ENCODE measurements at regions not wholly inside any gene's neighbourhood (a gene's known extent, or its start where the extent isn't known, plus 50 kb on each side); places are given as distances from the start of the nearest gene placed in this dataset.

DNA sequence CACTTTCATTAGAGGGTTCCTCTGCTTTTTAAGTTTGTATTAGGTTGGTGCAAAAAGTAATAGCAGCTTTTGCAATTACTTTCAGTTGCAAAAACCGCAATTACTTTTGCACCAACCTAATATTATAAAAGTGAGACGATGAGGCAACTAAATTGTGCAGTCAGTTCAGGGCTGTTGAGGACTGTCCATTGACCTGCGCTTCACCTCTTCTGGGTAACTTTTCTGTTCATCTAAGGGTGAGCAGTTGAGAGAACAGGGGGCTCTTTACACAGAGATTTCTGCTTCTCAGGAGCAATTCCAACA is 191.3 kb downstream of the AACS start:
- H3K9me1 ChIP-seq (replicated peaks; ENCODE audit: control insufficient read depth, extremely low read depth, insufficient read depth, low read length), result no peaks in the 10 kb centered on the region
- no peak for TF ChIP-seq JUN (IDR thresholded peaks at IDR 0.05; ENCODE audit: borderline replicate concordance, insufficient read depth, insufficient read length, low read depth)
- no peak for TF ChIP-seq GATA2 (IDR thresholded peaks at IDR 0.05; ENCODE audit: insufficient read depth, insufficient read length, low read depth, low read length)
- TF ChIP-seq POLR2AphosphoS5 (IDR thresholded peaks at IDR 0.05; ENCODE audit: insufficient read depth, low read depth, low read length), result no peak
- TF ChIP-seq POLR2A (IDR thresholded peaks at IDR 0.05; ENCODE audit: low read depth, low read length), result no peak
- no peak overlapping the region for H3K9ac ChIP-seq (replicated peaks; ENCODE audit: extremely low read depth, insufficient read depth, low read length)
- POLR2A ChIA-PET, result no interaction called here
- H3K27me3 ChIP-seq (ENCODE audit: control insufficient read depth in 2 of 2, insufficient read depth in 2 of 2, low read length in 2 of 2), result no peaks in the 10 kb centered on the region
- no peak for FAIRE-seq
- H3K4me3 ChIP-seq (replicated peaks in 1 of 3; ENCODE audit: insufficient read depth in 1 of 3, low read depth in 1 of 3, low read length in 3 of 3), result no peak overlapping the region
- no peak overlapping the region for H3K4me2 ChIP-seq (ENCODE audit: insufficient read depth, low read length)
- no peak overlapping the region for H2AFZ ChIP-seq (ENCODE audit: low read depth, low read length)
- H4K20me1 ChIP-seq (replicated peaks; ENCODE audit: control insufficient read depth, extremely low read depth, insufficient read depth, low read length), result no peaks in the 10 kb centered on the region
- BruUV-seq (replicated peaks), result no TSS peak
- H3K9me3 ChIP-seq (replicated peaks; ENCODE audit: control insufficient read depth, insufficient read depth, low read length), result no peaks in the 10 kb centered on the region
- H3K79me2 ChIP-seq (ENCODE audit: control insufficient read depth, insufficient read depth, low read length), result no peaks in the 10 kb centered on the region
- dilution Hi-C loops (cut with MboI; ENCODE audit: extremely low pct_ligation_motif_present, low sequenced_read_pairs) (no loop called here), intact Hi-C loops (cut with micrococcal nuclease) (no loop called here)
- no peaks in the 10 kb centered on the region for H3K4me1 ChIP-seq (ENCODE audit: control insufficient read depth, extremely low read depth, insufficient read depth, low read length)
- no peak for DNase-seq (ENCODE audit: low read depth, low spot score)
- CTCF ChIA-PET, result no interaction called here
- no peak overlapping the region for H3K27ac ChIP-seq (ENCODE audit: insufficient read depth, low read depth, low read length)
- H3K36me3 ChIP-seq (ENCODE audit: control insufficient read depth in 2 of 2, extremely low read depth in 1 of 2, insufficient read depth in 2 of 2, low read length in 2 of 2), result no peaks in the 10 kb centered on the region

DNA sequence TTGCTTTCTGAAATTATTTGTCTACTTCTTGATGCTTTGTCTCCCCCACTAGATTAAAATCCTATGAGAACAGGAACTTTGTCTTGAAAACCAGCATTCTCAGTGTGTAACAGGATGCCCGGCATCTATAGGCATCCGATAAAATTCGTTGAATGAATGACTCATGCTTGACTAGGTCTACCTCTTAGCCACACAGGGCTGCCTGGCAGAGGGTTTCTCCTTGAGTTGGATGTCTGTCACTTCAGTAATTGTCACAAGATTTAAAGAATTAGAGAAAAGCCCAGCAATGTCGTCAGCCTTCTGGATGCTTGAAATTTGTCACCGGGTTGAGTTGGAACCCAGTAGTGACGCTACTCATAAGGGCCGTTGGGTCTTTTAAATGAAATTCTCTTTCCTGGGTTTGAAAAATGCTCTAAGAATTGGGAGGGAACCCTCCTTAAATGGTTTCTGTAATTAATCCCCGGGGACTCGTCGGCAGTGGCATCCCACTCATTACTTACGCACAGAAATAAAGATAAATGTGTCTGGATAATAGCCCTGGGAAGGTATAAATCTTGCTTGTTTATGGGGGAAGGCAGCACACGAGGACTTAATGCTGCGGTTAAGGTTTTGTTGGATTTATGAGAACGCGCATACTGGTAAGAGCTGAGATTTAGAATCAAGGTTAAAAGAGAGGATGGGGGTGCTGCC is 194.1 kb downstream of the AACS start:
- H3K4me2 ChIP-seq (ENCODE audit: insufficient read depth, low read length), result no peak overlapping the region
- H4K20me1 ChIP-seq (replicated peaks; ENCODE audit: control insufficient read depth, extremely low read depth, insufficient read depth, low read length), result no peaks in the 10 kb centered on the region
- no peaks in the 10 kb centered on the region for H3K9me1 ChIP-seq (replicated peaks; ENCODE audit: control insufficient read depth, extremely low read depth, insufficient read depth, low read length)
- ChIA-PET POLR2A (no interaction called here), CTCF (no interaction called here)
- no peaks in the 10 kb centered on the region for H3K27me3 ChIP-seq (ENCODE audit: control insufficient read depth in 2 of 2, insufficient read depth in 2 of 2, low read length in 2 of 2)
- no TSS peak for BruUV-seq (replicated peaks)
- no peak for FAIRE-seq
- no peak overlapping the region for H3K27ac ChIP-seq (ENCODE audit: insufficient read depth, low read depth, low read length)
- TF ChIP-seq MYC (IDR thresholded peaks at IDR 0.05; ENCODE audit: low read depth, low read length), result no peak
- TF ChIP-seq POLR2A (IDR thresholded peaks at IDR 0.05; ENCODE audit: low read depth, low read length), result no peak
- no peak for TF ChIP-seq POLR2AphosphoS5 (IDR thresholded peaks at IDR 0.05; ENCODE audit: insufficient read depth, low read depth, low read length)
- TF ChIP-seq, protein P1, sequence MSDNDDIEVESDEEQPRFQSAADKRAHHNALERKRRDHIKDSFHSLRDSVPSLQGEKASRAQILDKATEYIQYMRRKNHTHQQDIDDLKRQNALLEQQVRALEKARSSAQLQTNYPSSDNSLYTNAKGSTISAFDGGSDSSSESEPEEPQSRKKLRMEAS (IDR thresholded peaks at IDR 0.05; ENCODE audit: insufficient read depth, insufficient read length), result no peak
- no peak for TF ChIP-seq JUN (IDR thresholded peaks at IDR 0.05; ENCODE audit: borderline replicate concordance, insufficient read depth, insufficient read length, low read depth)
- TF ChIP-seq, protein P2, sequence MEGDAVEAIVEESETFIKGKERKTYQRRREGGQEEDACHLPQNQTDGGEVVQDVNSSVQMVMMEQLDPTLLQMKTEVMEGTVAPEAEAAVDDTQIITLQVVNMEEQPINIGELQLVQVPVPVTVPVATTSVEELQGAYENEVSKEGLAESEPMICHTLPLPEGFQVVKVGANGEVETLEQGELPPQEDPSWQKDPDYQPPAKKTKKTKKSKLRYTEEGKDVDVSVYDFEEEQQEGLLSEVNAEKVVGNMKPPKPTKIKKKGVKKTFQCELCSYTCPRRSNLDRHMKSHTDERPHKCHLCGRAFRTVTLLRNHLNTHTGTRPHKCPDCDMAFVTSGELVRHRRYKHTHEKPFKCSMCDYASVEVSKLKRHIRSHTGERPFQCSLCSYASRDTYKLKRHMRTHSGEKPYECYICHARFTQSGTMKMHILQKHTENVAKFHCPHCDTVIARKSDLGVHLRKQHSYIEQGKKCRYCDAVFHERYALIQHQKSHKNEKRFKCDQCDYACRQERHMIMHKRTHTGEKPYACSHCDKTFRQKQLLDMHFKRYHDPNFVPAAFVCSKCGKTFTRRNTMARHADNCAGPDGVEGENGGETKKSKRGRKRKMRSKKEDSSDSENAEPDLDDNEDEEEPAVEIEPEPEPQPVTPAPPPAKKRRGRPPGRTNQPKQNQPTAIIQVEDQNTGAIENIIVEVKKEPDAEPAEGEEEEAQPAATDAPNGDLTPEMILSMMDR (IDR thresholded peaks at IDR 0.05; ENCODE audit: extremely low read depth in 1 of 2, insufficient read depth in 1 of 2, low read depth in 1 of 2, low read length in 2 of 2), result no peak
- no peak for TF ChIP-seq EZH2 (IDR thresholded peaks at IDR 0.05; ENCODE audit: borderline replicate concordance, low read depth, low read length, severe bottlenecking)
- TF ChIP-seq FOS (IDR thresholded peaks at IDR 0.05; ENCODE audit: borderline replicate concordance, insufficient read depth, low read length), result no peak
- no peak for TF ChIP-seq GATA2 (IDR thresholded peaks at IDR 0.05; ENCODE audit: insufficient read depth, insufficient read length, low read depth, low read length)
- no peaks in the 10 kb centered on the region for H3K36me3 ChIP-seq (ENCODE audit: control insufficient read depth in 2 of 2, extremely low read depth in 1 of 2, insufficient read depth in 2 of 2, low read length in 2 of 2)
- dilution Hi-C loops (cut with MboI; ENCODE audit: extremely low pct_ligation_motif_present, low sequenced_read_pairs) (no loop called here), intact Hi-C loops (cut with micrococcal nuclease) (no loop called here)
- H3K9ac ChIP-seq (replicated peaks; ENCODE audit: extremely low read depth, insufficient read depth, low read length), result no peak overlapping the region
- H3K4me3 ChIP-seq (replicated peaks in 1 of 3; ENCODE audit: insufficient read depth in 1 of 3, low read depth in 1 of 3, low read length in 3 of 3), result no peak overlapping the region
- H2AFZ ChIP-seq (ENCODE audit: low read depth, low read length), result no peak overlapping the region
- no peak for DNase-seq (ENCODE audit: low read depth, low spot score)
- no peaks in the 10 kb centered on the region for H3K4me1 ChIP-seq (ENCODE audit: control insufficient read depth, extremely low read depth, insufficient read depth, low read length)
- H3K9me3 ChIP-seq (replicated peaks; ENCODE audit: control insufficient read depth, insufficient read depth, low read length), result no peaks in the 10 kb centered on the region
- no peaks in the 10 kb centered on the region for H3K79me2 ChIP-seq (ENCODE audit: control insufficient read depth, insufficient read depth, low read length)

Measured in endothelial cell of umbilical vein (primary cell).